IPS-18c (cell line): ENCODE measurements at regions not wholly inside any gene's neighbourhood (a gene's known extent, or its start where the extent isn't known, plus 50 kb on each side); places are given as distances from the start of the nearest gene placed in this dataset.
"Not testable (repeated sequence)": the region's sequence is repeated elsewhere in the genome, so short reads cannot be mapped to it uniquely, and the experiment has no call there.

Experiments used
- H3K4me3 ChIP-seq: 2 replicates; pipeline ENCODE4 v1.7.0; 2013; ENCODE audit warnings: low read depth, mild to moderate bottlenecking, low read length, moderate library complexity; ENCODE audit not compliant: insufficient read depth
- H3K9me3 ChIP-seq: one replicate; pipeline ENCODE4 v1.6.1; 2013; ENCODE audit warnings: mild to moderate bottlenecking, low read length, moderate library complexity; ENCODE audit not compliant: control insufficient read depth, insufficient read depth

GRCh38 chr9:29625292-29625731, 2052.0 kb upstream of the C9orf72 start:
- no peaks in the 10 kb centered on the region for H3K9me3 ChIP-seq
- no peak overlapping the region for H3K4me3 ChIP-seq

- H3K4me3 ChIP-seq: no peak overlapping the region
Measured at GRCh38 chr9:29625931-29626330, 2052.7 kb upstream of the C9orf72 start.

GRCh38 chr9:29628856-29629255, 2055.6 kb upstream of the C9orf72 start:
- not testable (repeated sequence) for H3K4me3 ChIP-seq

More at GRCh38 chr9:29625931-29626330, 2052.7 kb upstream of the C9orf72 start:
- H3K9me3 ChIP-seq: no peaks in the 10 kb centered on the region

GRCh38 chr9:29637471-29638237, 2064.4 kb upstream of the C9orf72 start:
- no peak overlapping the region for H3K4me3 ChIP-seq
- H3K9me3 ChIP-seq: no peaks in the 10 kb centered on the region

More at GRCh38 chr9:29628856-29629255, 2055.6 kb upstream of the C9orf72 start:
- not testable (repeated sequence) for H3K9me3 ChIP-seq

GRCh38 chr9:29640507-29640906, 2067.2 kb upstream of the C9orf72 start:
- Histone ChIP-seq H3K4me3 (no peak overlapping the region), H3K9me3 (no peaks in the 10 kb centered on the region)

- H3K9me3 ChIP-seq: no peaks in the 10 kb centered on the region
- no peak overlapping the region for H3K4me3 ChIP-seq
Measured at GRCh38 chr9:29644514-29644913, 2071.2 kb upstream of the C9orf72 start.

GRCh38 chr9:29647451-29647850, 2074.2 kb upstream of the C9orf72 start:
- no peak overlapping the region for H3K4me3 ChIP-seq
- H3K9me3 ChIP-seq: no peaks in the 10 kb centered on the region

GRCh38 chr9:29648132-29648531, 2074.9 kb upstream of the C9orf72 start:
- Histone ChIP-seq H3K9me3 (no peaks in the 10 kb centered on the region), H3K4me3 (no peak overlapping the region)

GRCh38 chr9:29648601-29649000, 2075.3 kb upstream of the C9orf72 start:
- Histone ChIP-seq H3K4me3 (no peak overlapping the region), H3K9me3 (no peaks in the 10 kb centered on the region)

GRCh38 chr9:29656641-29657406, 2083.5 kb upstream of the C9orf72 start:
- no peak overlapping the region for H3K4me3 ChIP-seq
- no peaks in the 10 kb centered on the region for H3K9me3 ChIP-seq

GRCh38 chr9:29657821-29658220, 2084.5 kb upstream of the C9orf72 start:
- Histone ChIP-seq H3K4me3 (no peak overlapping the region), H3K9me3 (no peaks in the 10 kb centered on the region)

GRCh38 chr9:29659014-29659413, 2085.7 kb upstream of the C9orf72 start:
- no peak overlapping the region for H3K4me3 ChIP-seq
- H3K9me3 ChIP-seq: no peaks in the 10 kb centered on the region

GRCh38 chr9:29659736-29660135, 2086.5 kb upstream of the C9orf72 start:
- Histone ChIP-seq H3K9me3 (no peaks in the 10 kb centered on the region), H3K4me3 (no peak overlapping the region)

GRCh38 chr9:29668732-29669131, 2095.5 kb upstream of the C9orf72 start:
- H3K9me3 ChIP-seq: no peaks in the 10 kb centered on the region
- no peak overlapping the region for H3K4me3 ChIP-seq

- no peak overlapping the region for H3K4me3 ChIP-seq
- no peaks in the 10 kb centered on the region for H3K9me3 ChIP-seq
Measured at GRCh38 chr9:29669613-29670012, 2096.3 kb upstream of the C9orf72 start.

- Histone ChIP-seq H3K4me3 (no peak overlapping the region), H3K9me3 (no peaks in the 10 kb centered on the region)
Measured at GRCh38 chr9:29685531-29685930, 2112.2 kb upstream of the C9orf72 start.

GRCh38 chr9:29691145-29691544, 2117.9 kb upstream of the C9orf72 start:
- H3K4me3 ChIP-seq: no peak overlapping the region
- H3K9me3 ChIP-seq: no peaks in the 10 kb centered on the region

- no peak overlapping the region for H3K4me3 ChIP-seq
- no peaks in the 10 kb centered on the region for H3K9me3 ChIP-seq
Measured at GRCh38 chr9:29691758-29692407, 2118.6 kb upstream of the C9orf72 start.
